ENCODE measurements at regions not wholly inside any gene's neighbourhood (a gene's known extent, or its start where the extent isn't known, plus 50 kb on each side); places are given as distances from the start of the nearest gene placed in this dataset.

DNA sequence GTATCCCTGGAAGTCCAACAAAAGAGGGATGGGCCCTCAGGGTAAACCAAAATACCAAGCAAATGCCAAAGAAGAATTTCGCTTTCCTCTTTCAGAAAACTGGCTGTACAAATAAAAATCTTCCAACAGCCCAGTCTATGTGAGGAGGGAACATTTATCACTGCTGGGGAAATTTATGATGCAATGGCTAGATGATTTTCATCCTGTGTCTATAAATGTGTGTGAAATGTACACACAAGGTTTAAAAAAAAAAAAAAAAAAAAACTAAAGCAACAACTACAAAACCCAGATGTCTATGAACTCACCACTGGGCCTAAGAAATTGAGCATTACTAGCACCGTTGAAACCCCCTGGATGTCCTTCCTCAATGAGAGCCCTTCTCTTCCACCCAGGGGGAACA lies 68.7 kb upstream of the SLC4A11 start:
- Histone ChIP-seq H3K9ac (ENCODE audit: control insufficient read depth, insufficient read depth, low read length) (no peak overlapping the region), H4K20me1 (ENCODE audit: control insufficient read depth, insufficient read depth) (no peaks in the 10 kb centered on the region), H3K4me2 (ENCODE audit: control insufficient read depth, insufficient read depth) (no peak overlapping the region), H3K4me3 (no peak overlapping the region), H3K4me1 (ENCODE audit: control insufficient read depth, insufficient read depth, low read length) (no peaks in the 10 kb centered on the region), H3K27ac (ENCODE audit: control insufficient read depth, insufficient read depth) (no peak overlapping the region), H3K27me3 (replicated peaks in 1 of 2; ENCODE audit: control insufficient read depth in 2 of 2, insufficient read depth in 2 of 2, low read length in 1 of 2) (no peaks in the 10 kb centered on the region), H3K36me3 (ENCODE audit: control insufficient read depth in 2 of 2, insufficient read depth in 2 of 2, low read length in 1 of 2) (no peaks in the 10 kb centered on the region), H3K9me3 (replicated peaks; ENCODE audit: control insufficient read depth, insufficient read depth, low read length) (no peaks in the 10 kb centered on the region), H2AFZ (ENCODE audit: control insufficient read depth, low read depth, low read length) (no peak overlapping the region), H3K79me2 (ENCODE audit: control insufficient read depth, insufficient read depth, low read length) (no peaks in the 10 kb centered on the region)
- FAIRE-seq = no peak
- in situ Hi-C loops (cut with MboI) = no loop called here
- ChIA-PET POLR2A (no interaction called here), CTCF (interaction anchor here (1.7 kb wide), 1 partner anchor 8 kb away, joined by 6 read pairs; no protein-coding TSS in a partner anchor), RAD21 (ENCODE audit: unreplicated experiment) (no interaction called here), SMC1A (ENCODE audit: uncharacterized antibody, unreplicated experiment) (interaction anchor here (0.6 to 1.0 kb wide), 3 partner anchors 12 to 431 kb away, joined by 3 read pairs; no protein-coding TSS in a partner anchor)
- intact Hi-C loops (cut with micrococcal nuclease; ENCODE audit: unreplicated experiment) = no loop called here
- no peak for DNase-seq (ENCODE audit: low read depth, low spot score)
- WGBS (ENCODE audit: insufficient coverage, insufficient replicate concordance, low lambda C conversion rate, missing lambda C conversion rate) = 10% methylated on average over 2 of the region's 2 CpGs
- BruUV-seq (replicated peaks) = no TSS peak
- ATAC-seq = no peak
- TF ChIP-seq NFYB (IDR thresholded peaks at IDR 0.05; ENCODE audit: insufficient read depth, low read depth, low read length) (no peak), PML (IDR thresholded peaks at IDR 0.05; ENCODE audit: low read length) (no peak), MEF2A (IDR thresholded peaks at IDR 0.05; ENCODE audit: insufficient read depth, low read depth, low read length) (no peak), POLR2AphosphoS2 (IDR thresholded peaks at IDR 0.05; ENCODE audit: low read depth, low read length) (no peak), GABPA (IDR thresholded peaks at IDR 0.05; ENCODE audit: low read depth) (no peak), STAT3 (IDR thresholded peaks at IDR 0.05; ENCODE audit: low read depth, low read length) (no peak), NFYA (IDR thresholded peaks at IDR 0.05; ENCODE audit: borderline replicate concordance, low read depth, low read length) (no peak), TARDBP (IDR thresholded peaks at IDR 0.05; ENCODE audit: borderline replicate concordance) (no peak)
- TF ChIP-seq, protein P1, sequence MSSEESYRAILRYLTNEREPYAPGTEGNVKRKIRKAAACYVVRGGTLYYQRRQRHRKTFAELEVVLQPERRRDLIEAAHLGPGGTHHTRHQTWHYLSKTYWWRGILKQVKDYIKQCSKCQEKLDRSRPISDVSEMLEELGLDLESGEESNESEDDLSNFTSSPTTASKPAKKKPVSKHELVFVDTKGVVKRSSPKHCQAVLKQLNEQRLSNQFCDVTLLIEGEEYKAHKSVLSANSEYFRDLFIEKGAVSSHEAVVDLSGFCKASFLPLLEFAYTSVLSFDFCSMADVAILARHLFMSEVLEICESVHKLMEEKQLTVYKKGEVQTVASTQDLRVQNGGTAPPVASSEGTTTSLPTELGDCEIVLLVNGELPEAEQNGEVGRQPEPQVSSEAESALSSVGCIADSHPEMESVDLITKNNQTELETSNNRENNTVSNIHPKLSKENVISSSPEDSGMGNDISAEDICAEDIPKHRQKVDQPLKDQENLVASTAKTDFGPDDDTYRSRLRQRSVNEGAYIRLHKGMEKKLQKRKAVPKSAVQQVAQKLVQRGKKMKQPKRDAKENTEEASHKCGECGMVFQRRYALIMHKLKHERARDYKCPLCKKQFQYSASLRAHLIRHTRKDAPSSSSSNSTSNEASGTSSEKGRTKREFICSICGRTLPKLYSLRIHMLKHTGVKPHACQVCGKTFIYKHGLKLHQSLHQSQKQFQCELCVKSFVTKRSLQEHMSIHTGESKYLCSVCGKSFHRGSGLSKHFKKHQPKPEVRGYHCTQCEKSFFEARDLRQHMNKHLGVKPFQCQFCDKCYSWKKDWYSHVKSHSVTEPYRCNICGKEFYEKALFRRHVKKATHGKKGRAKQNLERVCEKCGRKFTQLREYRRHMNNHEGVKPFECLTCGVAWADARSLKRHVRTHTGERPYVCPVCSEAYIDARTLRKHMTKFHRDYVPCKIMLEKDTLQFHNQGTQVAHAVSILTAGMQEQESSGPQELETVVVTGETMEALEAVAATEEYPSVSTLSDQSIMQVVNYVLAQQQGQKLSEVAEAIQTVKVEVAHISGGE (CRISPR knock-in tag; IDR thresholded peaks at IDR 0.05) = no peak
- TF ChIP-seq, protein P2, sequence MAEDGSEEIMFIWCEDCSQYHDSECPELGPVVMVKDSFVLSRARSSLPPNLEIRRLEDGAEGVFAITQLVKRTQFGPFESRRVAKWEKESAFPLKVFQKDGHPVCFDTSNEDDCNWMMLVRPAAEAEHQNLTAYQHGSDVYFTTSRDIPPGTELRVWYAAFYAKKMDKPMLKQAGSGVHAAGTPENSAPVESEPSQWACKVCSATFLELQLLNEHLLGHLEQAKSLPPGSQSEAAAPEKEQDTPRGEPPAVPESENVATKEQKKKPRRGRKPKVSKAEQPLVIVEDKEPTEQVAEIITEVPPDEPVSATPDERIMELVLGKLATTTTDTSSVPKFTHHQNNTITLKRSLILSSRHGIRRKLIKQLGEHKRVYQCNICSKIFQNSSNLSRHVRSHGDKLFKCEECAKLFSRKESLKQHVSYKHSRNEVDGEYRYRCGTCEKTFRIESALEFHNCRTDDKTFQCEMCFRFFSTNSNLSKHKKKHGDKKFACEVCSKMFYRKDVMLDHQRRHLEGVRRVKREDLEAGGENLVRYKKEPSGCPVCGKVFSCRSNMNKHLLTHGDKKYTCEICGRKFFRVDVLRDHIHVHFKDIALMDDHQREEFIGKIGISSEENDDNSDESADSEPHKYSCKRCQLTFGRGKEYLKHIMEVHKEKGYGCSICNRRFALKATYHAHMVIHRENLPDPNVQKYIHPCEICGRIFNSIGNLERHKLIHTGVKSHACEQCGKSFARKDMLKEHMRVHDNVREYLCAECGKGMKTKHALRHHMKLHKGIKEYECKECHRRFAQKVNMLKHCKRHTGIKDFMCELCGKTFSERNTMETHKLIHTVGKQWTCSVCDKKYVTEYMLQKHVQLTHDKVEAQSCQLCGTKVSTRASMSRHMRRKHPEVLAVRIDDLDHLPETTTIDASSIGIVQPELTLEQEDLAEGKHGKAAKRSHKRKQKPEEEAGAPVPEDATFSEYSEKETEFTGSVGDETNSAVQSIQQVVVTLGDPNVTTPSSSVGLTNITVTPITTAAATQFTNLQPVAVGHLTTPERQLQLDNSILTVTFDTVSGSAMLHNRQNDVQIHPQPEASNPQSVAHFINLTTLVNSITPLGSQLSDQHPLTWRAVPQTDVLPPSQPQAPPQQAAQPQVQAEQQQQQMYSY (CRISPR knock-in tag; IDR thresholded peaks at IDR 0.05) = no peak
- TF ChIP-seq, protein P3, sequence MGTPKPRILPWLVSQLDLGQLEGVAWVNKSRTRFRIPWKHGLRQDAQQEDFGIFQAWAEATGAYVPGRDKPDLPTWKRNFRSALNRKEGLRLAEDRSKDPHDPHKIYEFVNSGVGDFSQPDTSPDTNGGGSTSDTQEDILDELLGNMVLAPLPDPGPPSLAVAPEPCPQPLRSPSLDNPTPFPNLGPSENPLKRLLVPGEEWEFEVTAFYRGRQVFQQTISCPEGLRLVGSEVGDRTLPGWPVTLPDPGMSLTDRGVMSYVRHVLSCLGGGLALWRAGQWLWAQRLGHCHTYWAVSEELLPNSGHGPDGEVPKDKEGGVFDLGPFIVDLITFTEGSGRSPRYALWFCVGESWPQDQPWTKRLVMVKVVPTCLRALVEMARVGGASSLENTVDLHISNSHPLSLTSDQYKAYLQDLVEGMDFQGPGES (IDR thresholded peaks at IDR 0.05) = no peak
- TF ChIP-seq, protein P4, sequence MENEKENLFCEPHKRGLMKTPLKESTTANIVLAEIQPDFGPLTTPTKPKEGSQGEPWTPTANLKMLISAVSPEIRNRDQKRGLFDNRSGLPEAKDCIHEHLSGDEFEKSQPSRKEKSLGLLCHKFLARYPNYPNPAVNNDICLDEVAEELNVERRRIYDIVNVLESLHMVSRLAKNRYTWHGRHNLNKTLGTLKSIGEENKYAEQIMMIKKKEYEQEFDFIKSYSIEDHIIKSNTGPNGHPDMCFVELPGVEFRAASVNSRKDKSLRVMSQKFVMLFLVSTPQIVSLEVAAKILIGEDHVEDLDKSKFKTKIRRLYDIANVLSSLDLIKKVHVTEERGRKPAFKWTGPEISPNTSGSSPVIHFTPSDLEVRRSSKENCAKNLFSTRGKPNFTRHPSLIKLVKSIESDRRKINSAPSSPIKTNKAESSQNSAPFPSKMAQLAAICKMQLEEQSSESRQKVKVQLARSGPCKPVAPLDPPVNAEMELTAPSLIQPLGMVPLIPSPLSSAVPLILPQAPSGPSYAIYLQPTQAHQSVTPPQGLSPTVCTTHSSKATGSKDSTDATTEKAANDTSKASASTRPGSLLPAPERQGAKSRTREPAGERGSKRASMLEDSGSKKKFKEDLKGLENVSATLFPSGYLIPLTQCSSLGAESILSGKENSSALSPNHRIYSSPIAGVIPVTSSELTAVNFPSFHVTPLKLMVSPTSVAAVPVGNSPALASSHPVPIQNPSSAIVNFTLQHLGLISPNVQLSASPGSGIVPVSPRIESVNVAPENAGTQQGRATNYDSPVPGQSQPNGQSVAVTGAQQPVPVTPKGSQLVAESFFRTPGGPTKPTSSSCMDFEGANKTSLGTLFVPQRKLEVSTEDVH (IDR thresholded peaks at IDR 0.05; ENCODE audit: low read depth, partially characterized antibody) = no peak
